ENCODE measurements at regions not wholly inside any gene's neighbourhood (a gene's known extent, or its start where the extent isn't known, plus 50 kb on each side); places are given as distances from the start of the nearest gene placed in this dataset.
A peak's percentile ranks its signal among the peaks of the same experiment; 100 is the strongest.

GRCh38 chr13:111027458-111028439 is 87.4 kb upstream of the ARHGEF7 start:
- Histone ChIP-seq H3K9me3 (ENCODE audit: low read depth, low read length) (no peaks in the 10 kb centered on the region), H2AFZ (ENCODE audit: low read length) (no peak overlapping the region), H3K27me3 (ENCODE audit: insufficient read depth, low read length) (no peaks in the 10 kb centered on the region), H3K4me2 (ENCODE audit: insufficient read depth, low read length) (no peak overlapping the region), H3K4me3 (ENCODE audit: insufficient read depth, low read length) (no peak overlapping the region), H3K36me3 (ENCODE audit: insufficient read depth, low read length) (no peaks in the 10 kb centered on the region), H3K79me2 (ENCODE audit: insufficient read depth, low read length) (no peaks in the 10 kb centered on the region), H4K20me1 (ENCODE audit: insufficient read depth, low read length) (no peaks in the 10 kb centered on the region), H3K4me1 (ENCODE audit: insufficient read depth, low read length) (peaks cover 3% of the 10 kb centered on the region), H3K27ac (ENCODE audit: low read depth, low read length) (no peak overlapping the region)
- TF ChIP-seq, protein P1, sequence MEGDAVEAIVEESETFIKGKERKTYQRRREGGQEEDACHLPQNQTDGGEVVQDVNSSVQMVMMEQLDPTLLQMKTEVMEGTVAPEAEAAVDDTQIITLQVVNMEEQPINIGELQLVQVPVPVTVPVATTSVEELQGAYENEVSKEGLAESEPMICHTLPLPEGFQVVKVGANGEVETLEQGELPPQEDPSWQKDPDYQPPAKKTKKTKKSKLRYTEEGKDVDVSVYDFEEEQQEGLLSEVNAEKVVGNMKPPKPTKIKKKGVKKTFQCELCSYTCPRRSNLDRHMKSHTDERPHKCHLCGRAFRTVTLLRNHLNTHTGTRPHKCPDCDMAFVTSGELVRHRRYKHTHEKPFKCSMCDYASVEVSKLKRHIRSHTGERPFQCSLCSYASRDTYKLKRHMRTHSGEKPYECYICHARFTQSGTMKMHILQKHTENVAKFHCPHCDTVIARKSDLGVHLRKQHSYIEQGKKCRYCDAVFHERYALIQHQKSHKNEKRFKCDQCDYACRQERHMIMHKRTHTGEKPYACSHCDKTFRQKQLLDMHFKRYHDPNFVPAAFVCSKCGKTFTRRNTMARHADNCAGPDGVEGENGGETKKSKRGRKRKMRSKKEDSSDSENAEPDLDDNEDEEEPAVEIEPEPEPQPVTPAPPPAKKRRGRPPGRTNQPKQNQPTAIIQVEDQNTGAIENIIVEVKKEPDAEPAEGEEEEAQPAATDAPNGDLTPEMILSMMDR (IDR thresholded peaks at IDR 0.05; ENCODE audit: extremely low read depth, low read depth, low read length): peak; percentile 37
- DNase-seq (ENCODE audit: insufficient read length, low spot score, missing footprints): no peak

DNA sequence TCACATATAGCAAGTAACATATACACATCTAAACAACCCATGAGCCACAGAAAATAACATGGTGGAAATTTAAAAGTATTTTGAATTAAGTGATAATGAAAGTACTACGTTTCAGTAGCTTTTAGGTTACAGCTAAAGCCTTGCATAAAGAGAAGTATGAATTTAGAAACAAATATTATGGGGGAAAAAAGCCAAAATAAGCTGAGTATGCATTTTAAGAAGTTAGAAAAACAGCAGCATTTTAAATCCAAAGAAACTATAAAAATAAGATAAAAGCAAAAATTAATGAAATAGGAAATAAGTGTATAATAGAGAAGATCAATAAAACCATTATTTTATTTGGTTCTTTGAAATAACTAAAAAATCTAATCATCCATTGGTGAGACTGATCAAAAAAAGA is 89.8 kb upstream of the ARHGEF7 start:
- Histone ChIP-seq H3K9me3 (ENCODE audit: low read depth, low read length) (peaks cover 6% of the 10 kb centered on the region), H2AFZ (ENCODE audit: low read length) (no peak overlapping the region), H3K4me3 (ENCODE audit: insufficient read depth, low read length) (no peak overlapping the region), H3K27me3 (ENCODE audit: insufficient read depth, low read length) (no peaks in the 10 kb centered on the region), H3K4me1 (ENCODE audit: insufficient read depth, low read length) (no peaks in the 10 kb centered on the region), H3K79me2 (ENCODE audit: insufficient read depth, low read length) (no peaks in the 10 kb centered on the region), H3K36me3 (ENCODE audit: insufficient read depth, low read length) (no peaks in the 10 kb centered on the region), H3K4me2 (ENCODE audit: insufficient read depth, low read length) (no peak overlapping the region), H3K27ac (ENCODE audit: low read depth, low read length) (no peak overlapping the region), H4K20me1 (ENCODE audit: insufficient read depth, low read length) (no peaks in the 10 kb centered on the region)
- no peak for DNase-seq (ENCODE audit: insufficient read length, low spot score, missing footprints)
- TF ChIP-seq, protein P1 (IDR thresholded peaks at IDR 0.05; ENCODE audit: extremely low read depth, low read depth, low read length): no peak

DNA sequence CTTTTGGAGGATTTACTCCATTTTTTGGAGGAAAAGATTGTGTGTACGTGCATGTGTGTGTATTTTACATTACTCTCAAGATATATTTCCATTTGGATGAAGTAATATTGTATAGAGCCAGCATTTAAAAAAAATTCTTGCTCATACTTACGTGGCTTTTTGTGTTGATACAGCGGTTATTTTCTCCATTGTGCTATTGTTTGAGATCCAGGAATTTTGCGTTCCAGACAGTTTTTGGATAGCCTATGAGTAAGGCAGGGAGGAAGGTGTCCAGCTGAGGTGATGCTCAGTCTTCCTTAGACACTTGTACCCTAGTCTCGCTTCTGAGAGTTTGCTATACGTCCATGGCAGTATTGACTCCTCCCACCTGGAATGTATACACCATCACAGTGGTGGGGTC is 92.2 kb upstream of the ARHGEF7 start:
- DNase-seq (ENCODE audit: insufficient read length, low spot score, missing footprints): no peak
- H3K79me2 ChIP-seq (ENCODE audit: insufficient read depth, low read length): no peaks in the 10 kb centered on the region
- H2AFZ ChIP-seq (ENCODE audit: low read length): no peak overlapping the region
- TF ChIP-seq, protein P1 (IDR thresholded peaks at IDR 0.05; ENCODE audit: extremely low read depth, low read depth, low read length): no peak
- H3K4me1 ChIP-seq (ENCODE audit: insufficient read depth, low read length): no peaks in the 10 kb centered on the region
- no peak overlapping the region for H3K4me3 ChIP-seq (ENCODE audit: insufficient read depth, low read length)
- H3K9me3 ChIP-seq (ENCODE audit: low read depth, low read length): peaks cover 6% of the 10 kb centered on the region
- H3K36me3 ChIP-seq (ENCODE audit: insufficient read depth, low read length): no peaks in the 10 kb centered on the region
- H3K27ac ChIP-seq (ENCODE audit: low read depth, low read length): no peak overlapping the region
- no peak overlapping the region for H3K4me2 ChIP-seq (ENCODE audit: insufficient read depth, low read length)
- H3K27me3 ChIP-seq (ENCODE audit: insufficient read depth, low read length): no peaks in the 10 kb centered on the region
- no peaks in the 10 kb centered on the region for H4K20me1 ChIP-seq (ENCODE audit: insufficient read depth, low read length)

- Histone ChIP-seq H3K27me3 (ENCODE audit: insufficient read depth, low read length) (no peaks in the 10 kb centered on the region), H3K4me3 (ENCODE audit: insufficient read depth, low read length) (no peak overlapping the region), H3K4me1 (ENCODE audit: insufficient read depth, low read length) (no peaks in the 10 kb centered on the region), H3K27ac (ENCODE audit: low read depth, low read length) (no peak overlapping the region), H3K4me2 (ENCODE audit: insufficient read depth, low read length) (no peak overlapping the region), H3K79me2 (ENCODE audit: insufficient read depth, low read length) (no peaks in the 10 kb centered on the region), H3K36me3 (ENCODE audit: insufficient read depth, low read length) (no peaks in the 10 kb centered on the region), H2AFZ (ENCODE audit: low read length) (no peak overlapping the region), H3K9me3 (ENCODE audit: low read depth, low read length) (peaks cover 6% of the 10 kb centered on the region), H4K20me1 (ENCODE audit: insufficient read depth, low read length) (no peaks in the 10 kb centered on the region)
- DNase-seq (ENCODE audit: insufficient read length, low spot score, missing footprints): no peak
- TF ChIP-seq, protein P1 (IDR thresholded peaks at IDR 0.05; ENCODE audit: extremely low read depth, low read depth, low read length): no peak
Measured at GRCh38 chr13:111022241-111022640, 92.9 kb upstream of the ARHGEF7 start.

All from osteoblast (primary cell).